GM21723 (cell line): ENCODE measurements at regions not wholly inside any gene's neighbourhood (a gene's known extent, or its start where the extent isn't known, plus 50 kb on each side); places are given as distances from the start of the nearest gene placed in this dataset.
"Not testable (repeated sequence)": the region's sequence is repeated elsewhere in the genome, so short reads cannot be mapped to it uniquely, and the experiment has no call there.

ENCODE experiments used
- ATAC-seq: cut with Tn5 transposase; IDR thresholded peaks from one replicate; pipeline ENCODE4 v1.9.1; 2021; ENCODE audit warnings: mild to moderate bottlenecking, moderate library complexity; ENCODE audit not compliant: unreplicated experiment

DNA sequence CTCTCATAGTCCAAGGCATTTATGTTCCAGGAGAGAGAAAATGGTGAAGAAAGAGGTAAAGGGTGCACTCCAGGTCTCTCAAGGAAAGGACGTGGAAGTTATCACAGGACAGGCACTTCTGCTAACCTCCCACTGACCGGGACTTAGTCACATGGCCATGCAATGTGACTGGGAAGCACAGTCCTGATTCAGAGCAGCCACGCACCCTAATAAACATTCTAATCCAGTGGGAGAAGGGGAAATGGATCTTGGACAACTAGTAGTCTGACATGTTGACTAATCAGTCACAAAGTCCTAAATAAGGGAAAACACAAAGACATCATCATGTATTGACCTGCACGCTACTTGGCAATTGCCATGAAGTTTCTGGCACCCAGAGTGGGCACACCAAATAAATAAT lies 417.5 kb upstream of the ZMIZ1 start:
- ATAC-seq = no peak

GRCh38 chr10:78653555-78653954 lies 415.2 kb upstream of the ZMIZ1 start:
- no peak for ATAC-seq

DNA sequence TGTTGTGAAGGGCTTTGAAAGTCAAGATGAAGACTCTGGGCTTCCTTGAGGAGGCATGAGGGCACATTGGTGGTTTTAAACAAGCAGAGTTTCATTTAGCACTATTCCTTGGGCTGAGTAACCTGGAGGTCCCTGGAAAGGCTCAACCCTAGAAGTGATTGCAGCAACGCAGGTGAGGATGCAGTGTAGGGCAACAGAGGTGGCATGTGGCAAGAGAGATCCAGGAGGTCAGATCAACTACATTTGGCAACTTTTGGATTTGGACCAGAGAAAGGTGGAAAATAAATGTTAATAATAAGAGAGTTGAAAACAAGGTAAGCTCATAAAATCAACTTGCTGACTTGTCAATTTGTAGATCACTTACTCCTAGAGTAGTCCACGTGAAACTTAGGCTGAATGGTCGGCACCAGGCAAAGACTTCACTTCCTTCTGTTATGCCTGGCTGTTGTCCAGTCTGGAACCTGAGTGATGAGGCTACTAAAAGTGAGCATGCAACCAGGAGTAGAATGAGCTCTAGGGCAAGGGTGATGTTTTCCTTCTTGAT lies 414.6 kb upstream of the ZMIZ1 start:
- ATAC-seq = no peak

DNA sequence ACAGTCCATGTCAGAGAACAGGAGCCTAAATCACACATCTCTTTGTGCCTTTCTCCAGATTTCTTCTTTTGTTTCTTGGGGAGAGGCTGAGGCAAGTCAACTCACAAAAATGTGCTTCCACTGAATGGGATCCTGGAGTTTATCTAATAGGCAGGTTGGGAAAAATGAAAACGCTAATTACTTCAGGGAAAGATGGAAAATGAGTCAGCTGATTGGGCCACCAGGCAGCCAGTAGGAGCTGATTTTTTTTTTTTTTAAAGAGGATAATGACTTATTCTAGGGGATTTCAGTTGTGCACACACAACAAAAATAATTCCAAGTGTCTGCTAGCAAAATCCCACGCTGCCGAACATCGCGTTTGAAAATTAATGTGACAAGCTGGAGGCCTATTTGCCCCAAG lies 412.8 kb upstream of the ZMIZ1 start:
- no peak for ATAC-seq

DNA sequence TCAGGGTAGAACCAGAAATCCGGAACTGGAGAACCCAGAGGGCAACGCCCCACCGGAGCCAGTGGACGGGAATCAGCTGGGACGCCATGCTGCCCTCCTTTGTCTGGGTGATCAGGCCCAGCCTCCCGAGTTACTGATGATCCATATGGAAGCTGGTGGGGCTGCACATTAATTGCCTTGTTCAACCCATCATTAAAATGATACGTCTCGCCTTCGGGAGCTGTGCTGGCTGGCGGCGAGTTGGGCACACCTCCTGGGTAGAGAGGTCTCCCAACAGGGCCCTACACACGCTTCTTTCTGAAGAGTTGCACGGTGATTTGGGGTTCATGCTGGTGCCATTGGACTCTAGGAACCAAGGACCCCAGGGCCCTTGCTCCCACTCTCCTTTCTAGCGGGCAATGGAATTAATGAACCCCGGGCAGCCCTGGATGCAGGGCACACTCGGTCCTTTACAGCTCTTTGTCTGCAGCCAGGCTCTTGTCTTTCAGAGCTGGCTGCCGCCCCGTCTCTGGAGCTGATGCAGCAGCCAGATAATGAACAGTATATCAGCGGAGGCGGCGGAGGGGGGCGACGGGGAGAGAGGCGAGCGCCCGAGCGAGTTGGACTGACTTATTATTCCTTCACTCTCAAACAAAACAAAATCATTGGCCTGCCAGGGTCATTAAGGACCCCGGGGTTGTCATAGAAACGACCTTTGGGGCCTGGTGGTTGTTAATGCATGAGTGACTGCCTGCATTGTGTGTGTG lies 412.2 kb upstream of the ZMIZ1 start:
- ATAC-seq = no peak

DNA sequence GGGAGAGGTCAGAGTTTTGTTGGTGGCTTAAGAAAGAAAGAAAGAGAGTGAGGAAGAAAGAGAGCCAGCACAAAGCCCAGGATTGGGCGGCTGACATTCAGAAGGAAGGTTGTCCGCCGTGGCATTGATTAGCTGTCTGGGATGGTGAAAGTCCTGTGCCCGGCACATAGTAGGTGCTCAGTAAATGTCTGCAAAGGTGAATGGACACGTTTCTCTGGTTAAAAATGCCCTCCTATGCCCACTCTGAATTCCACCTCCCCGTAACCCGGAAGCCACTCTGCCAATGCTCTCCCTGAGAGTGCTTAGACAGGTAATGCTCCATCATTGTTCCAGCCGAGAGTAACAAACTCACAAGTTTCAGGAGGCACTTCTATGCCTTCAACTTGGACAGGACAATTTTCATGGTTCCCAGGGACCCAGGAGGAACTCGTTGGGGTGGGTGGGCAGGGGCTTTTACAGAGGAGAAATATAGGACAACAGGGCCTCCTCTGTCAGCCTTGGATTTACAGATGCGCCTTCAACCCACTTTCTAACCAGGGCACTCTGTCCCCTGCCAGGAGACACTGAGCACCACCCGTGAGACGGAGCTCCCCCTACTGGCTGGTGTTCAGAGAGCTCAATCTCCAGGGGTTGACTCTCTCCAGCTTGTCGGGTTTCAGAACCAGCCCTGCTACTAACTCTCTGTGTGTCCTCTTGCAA lies 411.5 kb upstream of the ZMIZ1 start:
- peak; percentile 60 for ATAC-seq

DNA sequence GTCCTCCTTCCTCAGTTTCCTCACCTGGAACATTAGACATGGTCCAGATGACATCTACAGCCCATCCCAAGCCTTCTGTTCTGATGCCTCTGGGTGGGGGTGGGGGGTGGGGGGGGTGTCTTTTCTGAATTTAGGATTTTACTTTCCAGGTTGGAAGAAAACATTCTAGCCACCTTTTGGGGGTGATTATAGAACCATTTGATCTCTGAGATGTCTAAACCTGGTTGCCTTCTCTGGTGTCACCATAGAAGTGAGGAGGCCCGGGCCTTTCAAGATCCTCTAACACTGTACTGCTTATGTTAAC lies 411.0 kb upstream of the ZMIZ1 start:
- ATAC-seq = no peak

- ATAC-seq = peak; percentile 88
Measured at GRCh38 chr10:78658645-78659597, 409.8 kb upstream of the ZMIZ1 start.

DNA sequence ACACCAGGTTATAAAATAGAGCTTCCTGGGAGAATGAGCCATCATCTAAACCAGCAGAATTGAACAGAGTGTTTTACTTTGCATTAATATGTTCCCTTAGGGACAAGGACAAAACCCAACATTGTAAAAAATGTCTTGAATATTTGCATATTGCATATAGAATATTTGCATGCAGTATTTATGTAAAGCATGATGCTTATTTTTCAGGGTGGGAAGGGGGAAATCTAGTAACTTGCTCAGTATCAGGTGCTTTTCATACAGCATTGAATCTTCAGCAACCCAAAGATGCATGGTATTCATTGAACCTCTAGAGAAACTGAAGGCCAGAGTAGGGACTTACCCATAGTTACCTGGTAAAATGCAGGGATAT lies 409.2 kb upstream of the ZMIZ1 start:
- ATAC-seq = no peak

DNA sequence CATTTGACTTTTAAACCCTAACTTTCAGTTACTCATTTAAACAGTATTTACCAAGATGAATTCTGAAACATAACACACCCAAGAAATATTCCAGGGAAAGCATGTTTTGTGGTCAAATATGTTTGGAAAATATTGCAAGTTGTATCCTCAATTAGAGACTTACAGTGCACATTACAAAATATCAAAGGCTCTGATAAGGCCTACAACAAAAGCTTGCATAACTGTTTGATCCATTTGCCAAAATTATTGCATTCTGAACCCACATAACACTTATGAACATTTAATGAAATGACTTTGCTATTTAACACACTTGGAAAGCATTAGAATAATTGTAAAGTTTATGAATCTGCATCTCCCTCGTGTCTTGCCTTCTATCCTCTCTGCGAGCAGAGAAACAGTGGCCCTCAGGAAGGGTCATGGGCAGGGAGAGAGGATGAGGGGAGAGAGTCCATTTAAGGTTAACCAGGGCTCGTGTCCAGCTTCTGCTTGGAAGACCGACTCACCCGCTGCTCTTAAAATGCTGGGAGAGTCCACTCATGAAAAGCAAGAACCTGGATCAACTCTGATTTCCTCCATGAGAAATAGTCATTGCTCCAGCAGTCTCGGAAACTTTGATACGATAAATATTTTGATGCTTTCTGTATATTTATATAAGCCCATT lies 408.2 kb upstream of the ZMIZ1 start:
- no peak for ATAC-seq

- no peak for ATAC-seq
Measured at GRCh38 chr10:78663721-78664120, 405.0 kb upstream of the ZMIZ1 start.

- ATAC-seq = no peak
Measured at GRCh38 chr10:78664929-78665553, 403.7 kb upstream of the ZMIZ1 start.

GRCh38 chr10:78672918-78673317 lies 395.8 kb upstream of the ZMIZ1 start:
- no peak for ATAC-seq

DNA sequence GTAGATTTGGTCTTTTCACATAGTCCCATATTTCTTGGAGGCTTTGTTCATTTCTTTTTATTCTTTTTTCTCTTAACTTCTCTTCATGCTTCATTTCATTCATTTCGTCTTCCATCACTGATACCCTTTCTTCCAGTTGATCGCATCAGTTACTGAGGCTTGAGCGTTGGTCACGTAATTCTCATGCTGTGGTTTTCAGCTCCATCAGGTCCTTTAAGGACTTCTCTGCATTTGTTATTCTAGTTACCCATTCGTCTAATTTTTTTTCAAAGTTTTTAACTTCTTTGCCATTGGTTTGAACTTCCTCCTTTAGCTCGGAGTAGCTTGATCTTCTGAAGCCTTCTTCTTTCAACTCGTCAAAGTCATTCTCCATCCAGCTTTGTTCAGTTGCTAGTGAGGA lies 387.6 kb upstream of the ZMIZ1 start:
- not testable (repeated sequence) for ATAC-seq

DNA sequence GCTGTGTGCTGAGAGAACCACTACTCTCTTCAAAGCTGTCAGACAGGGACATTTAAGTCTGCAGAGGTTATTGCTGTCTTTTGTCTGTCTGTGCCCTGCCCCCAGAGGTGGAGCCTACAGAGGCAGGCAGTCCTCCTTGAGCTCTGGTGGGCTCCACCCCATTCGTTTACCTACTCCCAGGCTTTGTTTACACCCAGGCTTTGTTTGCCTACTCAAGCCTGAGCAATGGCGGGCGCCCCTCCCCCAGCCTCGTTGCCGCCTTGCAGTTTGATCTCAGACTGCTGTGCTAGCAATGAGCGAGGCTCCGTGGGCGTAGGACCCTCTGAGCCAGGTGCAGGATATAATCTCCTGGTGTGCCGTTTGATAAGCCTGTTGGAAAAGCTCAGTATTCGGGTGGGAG lies 386.8 kb upstream of the ZMIZ1 start:
- ATAC-seq = not testable (repeated sequence)

GRCh38 chr10:78684947-78685346 lies 383.8 kb upstream of the ZMIZ1 start:
- ATAC-seq = no peak

GRCh38 chr10:78685466-78686103 lies 383.2 kb upstream of the ZMIZ1 start:
- no peak for ATAC-seq

- ATAC-seq = no peak
Measured at GRCh38 chr10:78686444-78687060, 382.2 kb upstream of the ZMIZ1 start.

GRCh38 chr10:78687626-78688025 lies 381.1 kb upstream of the ZMIZ1 start:
- ATAC-seq = no peak
